ENCODE measurements at regions not wholly inside any gene's neighbourhood (a gene's known extent, or its start where the extent isn't known, plus 50 kb on each side); places are given as distances from the start of the nearest gene placed in this dataset.

GRCh38 chr2:58740426-58740825, 499.3 kb upstream of the FANCL start:
- Histone ChIP-seq H3K79me2 (ENCODE audit: low read depth) (no peaks in the 10 kb centered on the region), H4K20me1 (ENCODE audit: insufficient read depth) (no peaks in the 10 kb centered on the region), H3K4me2 (no peak overlapping the region), H3K36me3 (ENCODE audit: low read depth) (no peaks in the 10 kb centered on the region), H3K4me1 (replicated peaks; ENCODE audit: insufficient read depth) (no peaks in the 10 kb centered on the region), H3K9me2 (ENCODE audit: insufficient read depth) (0 out of 2 replicates have a peak, but pooled peaks cover 3% of the 10 kb centered on the region), H3K9me3 (ENCODE audit: insufficient read depth, low read depth) (no peaks in the 10 kb centered on the region; the same call in 1 of the 2 replicates), H3K27ac (no peak overlapping the region), H3K27me3 (ENCODE audit: insufficient read depth, low read depth) (no peaks in the 10 kb centered on the region), H3F3A (ENCODE audit: insufficient read depth, low read depth) (no peaks in the 10 kb centered on the region), H2AFZ (no peak overlapping the region), H3K4me3 (no peak overlapping the region)
- intact Hi-C loops (cut with micrococcal nuclease; ENCODE audit: unreplicated experiment) = no loop called here
- BruUV-seq (replicated peaks) = no TSS peak
- POLR2A ChIA-PET (ENCODE audit: unreplicated experiment) = no interaction called here
- TF ChIP-seq EZH2 (IDR thresholded peaks at IDR 0.05; ENCODE audit: low read depth) (no peak), CTCF (conservative IDR thresholded peaks at IDR 0.05) (no peak)
- DNase-seq = no peak
- CTCF ChIA-PET = no interaction called here

GRCh38 chr2:58739033-58739432, 497.9 kb upstream of the FANCL start:
- POLR2A ChIA-PET (ENCODE audit: unreplicated experiment) = no interaction called here
- no peak for TF ChIP-seq EZH2 (IDR thresholded peaks at IDR 0.05; ENCODE audit: low read depth)
- TF ChIP-seq CTCF (conservative IDR thresholded peaks at IDR 0.05) = no peak
- Histone ChIP-seq H3K36me3 (ENCODE audit: low read depth) (no peaks in the 10 kb centered on the region), H3K9me3 (ENCODE audit: insufficient read depth, low read depth) (no peaks in the 10 kb centered on the region), H3K9me2 (ENCODE audit: insufficient read depth) (0 out of 2 replicates have a peak, but pooled peaks cover 3% of the 10 kb centered on the region), H3K27me3 (ENCODE audit: insufficient read depth, low read depth) (no peaks in the 10 kb centered on the region), H3K27ac (no peak overlapping the region), H3K4me3 (no peak overlapping the region), H3K79me2 (ENCODE audit: low read depth) (no peaks in the 10 kb centered on the region), H3K4me1 (replicated peaks; ENCODE audit: insufficient read depth) (0 out of 2 replicates have a peak, but pooled peaks cover 2% of the 10 kb centered on the region), H3F3A (ENCODE audit: insufficient read depth, low read depth) (no peaks in the 10 kb centered on the region), H3K4me2 (no peak overlapping the region), H2AFZ (no peak overlapping the region), H4K20me1 (ENCODE audit: insufficient read depth) (no peaks in the 10 kb centered on the region)
- CTCF ChIA-PET = interaction anchor here (0.5 kb wide), 1 partner anchor 141 kb away, joined by 4 read pairs; no protein-coding TSS in a partner anchor
- BruUV-seq (replicated peaks) = no TSS peak
- intact Hi-C loops (cut with micrococcal nuclease; ENCODE audit: unreplicated experiment) = no loop called here
- DNase-seq = no peak

- intact Hi-C loops (cut with micrococcal nuclease; ENCODE audit: unreplicated experiment) = loop anchor here (5.0 kb wide), 1 partner anchor 97 kb away; no protein-coding TSS in a partner anchor
- no peaks in the 10 kb centered on the region for H3K27me3 ChIP-seq (ENCODE audit: insufficient read depth, low read depth)
- BruUV-seq (replicated peaks) = no TSS peak
- 0 out of 2 replicates have a peak, but pooled peaks cover 4% of the 10 kb centered on the region for H3K4me1 ChIP-seq (replicated peaks; ENCODE audit: insufficient read depth)
- peak; percentile 23 to 71 for DNase-seq
- no peaks in the 10 kb centered on the region for H3F3A ChIP-seq (ENCODE audit: insufficient read depth, low read depth)
- no peaks in the 10 kb centered on the region for H4K20me1 ChIP-seq (ENCODE audit: insufficient read depth)
- no peak for TF ChIP-seq CTCF (conservative IDR thresholded peaks at IDR 0.05)
- TF ChIP-seq EZH2 (IDR thresholded peaks at IDR 0.05; ENCODE audit: low read depth) = no peak
- peaks cover 4% of the 10 kb centered on the region; the same call in 1 of the 2 replicates for H3K9me3 ChIP-seq (ENCODE audit: insufficient read depth, low read depth)
- H2AFZ ChIP-seq = no peak overlapping the region
- POLR2A ChIA-PET (ENCODE audit: unreplicated experiment) = no interaction called here
- no peak overlapping the region for H3K4me2 ChIP-seq
- no peaks in the 10 kb centered on the region for H3K36me3 ChIP-seq (ENCODE audit: low read depth)
- no peak overlapping the region for H3K4me3 ChIP-seq
- CTCF ChIA-PET = no interaction called here
- no peaks in the 10 kb centered on the region for H3K79me2 ChIP-seq (ENCODE audit: low read depth)
- H3K9me2 ChIP-seq (ENCODE audit: insufficient read depth) = no peaks in the 10 kb centered on the region; the same call in 1 of the 2 replicates
- no peak overlapping the region for H3K27ac ChIP-seq
Observed at GRCh38 chr2:58734365-58734764, 493.2 kb upstream of the FANCL start.

All from PC-9 (cell line).